HepG2 (cell line): ENCODE measurements at regions not wholly inside any gene's neighbourhood (a gene's known extent, or its start where the extent isn't known, plus 50 kb on each side); places are given as distances from the start of the nearest gene placed in this dataset.

ENCODE experiments used
- ATAC-seq: fragments of 200-7000 bp; cut with Tn5 transposase; 3 replicates; pipeline ENCODE4 v1.9.1; 2020; ENCODE audit warnings: mild to moderate bottlenecking, moderate library complexity
- BruUV-seq: library from RNA; stranded (reverse); fragments of 400-500 nt; replicated peaks from 2 replicates; lab custom pipeline; 2021; lab: Mats Ljungman, UMichigan
- CTCF ChIA-PET: fragments of 300-600 bp; formaldehyde crosslinking; extraction: SDS; loops from one replicate; lab custom pipeline; 2021; ENCODE audit warnings: low total read pairs, inconsistent platforms, low intra/inter-chr PET ratio; lab: Yijun Ruan, JAX
- POLR2A ChIA-PET: fragments of 350-600 bp; sonication (Branson Sonifier 250); formaldehyde crosslinking; loops from one replicate; lab custom pipeline; 2020; ENCODE audit warnings: antibody characterized with exemption, inconsistent platforms; lab: Yijun Ruan, JAX
- DNase-seq: peaks from one replicate; pipeline ENCODE4 v3.0.0-alpha.2; 2015; ENCODE audit warnings: low spot score
- FAIRE-seq: peaks from 3 replicates; lab custom pipeline; 2011; peaks lifted over from hg19 to GRCh38; lab: Jason Lieb, UNC
- H2AFZ ChIP-seq: one replicate; pipeline ENCODE4 v1.6.1; 2011; ENCODE audit warnings: low read length, inconsistent platforms
- H3K27ac ChIP-seq: fragments of 300-600 bp; 3 replicates; pipeline ENCODE4 v1.8.0; 2011; ENCODE audit warnings: mixed run types, mild to moderate bottlenecking, mixed read lengths, low read length, inconsistent platforms; ENCODE audit not compliant: insufficient read depth; ENCODE audit errors: extremely low read length
- H3K27me3 ChIP-seq, 2 experiments: fragments of 200-600 bp in 1 of 2; 2 replicates in 1 of 2; 3 replicates in 1 of 2; pipeline versions ENCODE4 v1.6.0 to v1.8.0; 2011; ENCODE audit warnings: low read length in 2 of 2, mild to moderate bottlenecking in 2 of 2, moderate library complexity in 2 of 2, inconsistent platforms in 1 of 2; ENCODE audit not compliant: insufficient read depth in 2 of 2, control insufficient read depth in 1 of 2
- H3K36me3 ChIP-seq, 2 experiments: fragments of 200-600 bp in 1 of 2; replicated peaks in 1 of 2; 2 replicates in 1 of 2; 3 replicates in 1 of 2; pipeline versions ENCODE4 v1.5.1 to v1.8.0; 2011; ENCODE audit warnings: low read length in 2 of 2, inconsistent platforms in 1 of 2; ENCODE audit not compliant: insufficient read depth in 2 of 2, control insufficient read depth in 1 of 2
- H3K4me1 ChIP-seq: 2 replicates; pipeline ENCODE4 v1.5.1; 2012; ENCODE audit warnings: low read length, inconsistent platforms; ENCODE audit not compliant: insufficient read depth
- H3K4me2 ChIP-seq: 2 replicates; pipeline ENCODE4 v1.6.0; 2011; ENCODE audit warnings: low read depth, low read length, inconsistent platforms
- H3K4me3 ChIP-seq, 3 experiments: fragments of 200-600 bp in 1 of 3; sonication (generic), shearing (Covaris generic) in 1 of 3; replicated peaks in 1 of 3; 2 replicates each; pipeline ENCODE4 v1.5.1; 2011 to 2016; ENCODE audit warnings: low read length in 3 of 3, inconsistent platforms in 2 of 3, low read depth in 2 of 3, mild to moderate bottlenecking in 2 of 3, control low read depth in 1 of 3, mixed read lengths in 1 of 3; ENCODE audit not compliant: insufficient read depth in 1 of 3
- H3K79me2 ChIP-seq: one replicate; pipeline ENCODE4 v1.6.1; 2011; ENCODE audit warnings: low read length, inconsistent platforms; ENCODE audit not compliant: insufficient read depth
- H3K9ac ChIP-seq: 2 replicates; pipeline ENCODE4 v1.6.0; 2011; ENCODE audit warnings: mild to moderate bottlenecking, low read depth, low read length, inconsistent platforms; ENCODE audit not compliant: insufficient read depth
- H3K9me3 ChIP-seq: 2 replicates; pipeline ENCODE4 v1.5.1; 2012; ENCODE audit warnings: mild to moderate bottlenecking, low read length
- H4K20me1 ChIP-seq: 2 replicates; pipeline ENCODE4 v1.6.0; 2011; ENCODE audit warnings: inconsistent platforms, mild to moderate bottlenecking, low read length, moderate library complexity; ENCODE audit not compliant: insufficient read depth
- CBFB ChIP-seq: sonication (generic); formaldehyde crosslinking; IDR thresholded peaks from 2 replicates; pipeline ENCODE4 v1.4.0; 2020; ENCODE audit warnings: missing genetic modification reagents
- ELF4 ChIP-seq: sonication (generic); formaldehyde crosslinking; IDR thresholded peaks from 2 replicates; pipeline ENCODE4 v1.5.0; 2020; ENCODE audit warnings: missing genetic modification reagents, mild to moderate bottlenecking, moderate library complexity, borderline replicate concordance
- FOXA3 ChIP-seq: IDR thresholded peaks from 2 replicates; pipeline ENCODE4 v1.6.1; 2016; ENCODE audit warnings: missing genetic modification reagents, missing compliant biosample characterization
- HMG20B ChIP-seq: conservative IDR thresholded peaks from 2 replicates; pipeline ENCODE4 v1.6.1; 2016; ENCODE audit warnings: missing genetic modification reagents, missing compliant biosample characterization
- HOXD1 ChIP-seq: sonication (generic); formaldehyde crosslinking; IDR thresholded peaks from 2 replicates; pipeline ENCODE4 v1.5.0; 2020; ENCODE audit warnings: missing genetic modification reagents
- MED13 ChIP-seq: sonication (generic); formaldehyde crosslinking; IDR thresholded peaks from 2 replicates; pipeline ENCODE4 v1.5.0; 2020; ENCODE audit warnings: missing genetic modification reagents
- MEIS2 ChIP-seq: sonication (generic); formaldehyde crosslinking; IDR thresholded peaks from 2 replicates; pipeline ENCODE4 v1.9.0; 2021; ENCODE audit warnings: mild to moderate bottlenecking, missing genetic modification reagents
- ZKSCAN5 ChIP-seq: sonication (generic); formaldehyde crosslinking; IDR thresholded peaks from 2 replicates; pipeline ENCODE4 v1.5.1; 2020; ENCODE audit warnings: mild to moderate bottlenecking, missing genetic modification reagents
- WGBS: methylation state at CpG from one replicate; pipeline ENCODE4 v1.1.6; 2017; ENCODE audit warnings: low lambda C conversion rate; 5-methylcytosine and 5-hydroxymethylcytosine counted together
- in situ Hi-C: cut with HindIII; loops from 2 replicates; pipeline ENCODE4 v1.10.0; 2017; ENCODE audit warnings: low pct_unique_long_range_greater_than_20kb; ENCODE audit not compliant: extremely low pct_ligation_motif_present
- intact Hi-C: fragments of 100-400 bp; cut with micrococcal nuclease; formaldehyde crosslinking; loops from one replicate; pipeline ENCODE4 v1.10.0; 2022; ENCODE audit not compliant: unreplicated experiment
- TF ChIP-seq, protein P1 (sequence below): sonication (generic); formaldehyde crosslinking; IDR thresholded peaks from 2 replicates; pipeline ENCODE4 v1.5.0; 2020; ENCODE audit warnings: mild to moderate bottlenecking, missing genetic modification reagents, borderline replicate concordance
- TF ChIP-seq, protein P2 (sequence below): sonication (generic); formaldehyde crosslinking; IDR thresholded peaks from 2 replicates; pipeline ENCODE4 v1.8.1; 2023; ENCODE audit warnings: mild to moderate bottlenecking, inconsistent platforms, moderate library complexity, missing genetic modification reagents, borderline replicate concordance

DNA sequence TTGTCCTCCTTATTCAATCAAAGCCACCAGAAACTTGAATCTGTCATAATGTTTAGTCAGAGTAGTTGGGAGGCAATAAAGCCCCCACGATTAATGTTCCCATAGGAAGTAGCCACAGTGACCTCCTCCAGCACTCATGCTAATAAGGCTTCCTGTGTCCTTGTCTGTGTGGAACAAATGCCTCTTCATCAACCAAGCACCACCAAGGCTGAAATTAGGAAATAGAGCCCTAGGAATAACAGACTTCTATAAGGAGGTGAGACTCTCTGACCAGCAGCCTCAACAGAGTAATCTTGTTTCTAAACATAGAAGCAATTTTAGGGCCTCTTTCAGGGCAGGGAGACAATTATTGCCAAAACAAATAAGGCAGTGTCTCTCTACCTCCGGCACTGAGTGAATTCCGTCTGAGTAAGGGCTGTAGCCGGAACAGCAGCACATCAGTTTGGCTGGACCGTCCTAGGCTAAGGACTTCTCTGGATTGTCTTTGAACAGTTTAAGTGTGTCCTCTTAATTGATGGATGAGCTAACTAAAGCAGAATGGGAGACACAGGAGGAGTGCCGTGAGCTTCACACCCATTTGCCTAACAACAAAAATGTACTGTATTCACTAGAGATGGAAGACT, 329.2 kb upstream of the HAND2 start:
- no peak overlapping the region for H3K9ac ChIP-seq
- H3K4me3 ChIP-seq = no peak overlapping the region
- no peak for DNase-seq
- no peaks in the 10 kb centered on the region for H3K4me1 ChIP-seq
- FAIRE-seq = no peak
- no peaks in the 10 kb centered on the region for H3K9me3 ChIP-seq
- CTCF ChIA-PET = no interaction called here
- TF ChIP-seq CBFB (CRISPR knock-in tag) (no peak), HMG20B (CRISPR knock-in tag) (no peak), ELF4 (CRISPR knock-in tag) (no peak), MEIS2 (no peak), HOXD1 (CRISPR knock-in tag) (no peak), ZKSCAN5 (CRISPR knock-in tag) (no peak), FOXA3 (CRISPR knock-in tag) (no peak), MED13 (CRISPR knock-in tag) (no peak)
- TF ChIP-seq, protein P1, sequence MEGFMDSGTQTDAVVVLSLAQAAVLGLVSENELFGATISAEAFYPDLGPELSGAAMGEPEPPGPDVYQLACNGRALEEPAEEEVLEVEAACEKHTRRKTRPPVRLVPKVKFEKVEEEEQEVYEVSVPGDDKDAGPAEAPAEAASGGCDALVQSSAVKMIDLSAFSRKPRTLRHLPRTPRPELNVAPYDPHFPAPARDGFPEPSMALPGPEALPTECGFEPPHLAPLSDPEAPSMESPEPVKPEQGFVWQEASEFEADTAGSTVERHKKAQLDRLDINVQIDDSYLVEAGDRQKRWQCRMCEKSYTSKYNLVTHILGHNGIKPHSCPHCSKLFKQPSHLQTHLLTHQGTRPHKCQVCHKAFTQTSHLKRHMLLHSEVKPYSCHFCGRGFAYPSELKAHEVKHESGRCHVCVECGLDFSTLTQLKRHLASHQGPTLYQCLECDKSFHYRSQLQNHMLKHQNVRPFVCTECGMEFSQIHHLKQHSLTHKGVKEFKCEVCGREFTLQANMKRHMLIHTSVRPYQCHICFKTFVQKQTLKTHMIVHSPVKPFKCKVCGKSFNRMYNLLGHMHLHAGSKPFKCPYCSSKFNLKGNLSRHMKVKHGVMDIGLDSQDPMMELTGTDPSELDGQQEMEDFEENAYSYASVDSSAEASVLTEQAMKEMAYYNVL (CRISPR knock-in tag) = no peak
- TF ChIP-seq, protein P2, sequence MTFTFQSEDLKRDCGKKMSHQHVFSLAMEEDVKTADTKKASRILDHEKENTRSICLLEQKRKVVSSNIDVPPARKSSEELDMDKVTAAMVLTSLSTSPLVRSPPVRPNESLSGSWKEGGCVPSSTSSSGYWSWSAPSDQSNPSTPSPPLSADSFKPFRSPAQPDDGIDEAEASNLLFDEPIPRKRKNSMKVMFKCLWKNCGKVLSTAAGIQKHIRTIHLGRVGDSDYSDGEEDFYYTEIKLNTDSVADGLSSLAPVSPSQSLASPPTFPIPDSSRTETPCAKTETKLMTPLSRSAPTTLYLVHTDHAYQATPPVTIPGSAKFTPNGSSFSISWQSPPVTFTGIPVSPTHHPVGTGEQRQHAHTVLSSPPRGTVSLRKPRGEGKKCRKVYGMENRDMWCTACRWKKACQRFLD = no peak
- TF ChIP-seq, all 625 proteins: peak for 0
- H3K27ac ChIP-seq = no peak overlapping the region
- H2AFZ ChIP-seq = no peak overlapping the region
- H3K36me3 ChIP-seq = no peaks in the 10 kb centered on the region
- H3K27me3 ChIP-seq = no peaks in the 10 kb centered on the region
- no peaks in the 10 kb centered on the region for H3K79me2 ChIP-seq
- in situ Hi-C loops (no loop called here), intact Hi-C loops (no loop called here)
- POLR2A ChIA-PET = no interaction called here
- WGBS = 25% methylated on average over 6 of the region's 6 CpGs
- BruUV-seq = no TSS peak
- H4K20me1 ChIP-seq = no peaks in the 10 kb centered on the region
- H3K4me2 ChIP-seq = no peak overlapping the region
- no peak for ATAC-seq
